Sigmoid colon (tissue), 4 donors: ENCODE measurements at regions not wholly inside any gene's neighbourhood (a gene's known extent, or its start where the extent isn't known, plus 50 kb on each side); places are given as distances from the start of the nearest gene placed in this dataset.

Experiments
- EP300 ChIP-seq, 4 donors: sonication (generic); formaldehyde crosslinking; IDR thresholded peaks; one replicate each; pipeline ENCODE4 v1.6.1; 2017; ENCODE audit warnings: antibody characterized with exemption in 4 of 4
- POLR2A ChIP-seq, 2 donors: fragments of 450-650 bp; IDR thresholded peaks; one replicate each; pipeline ENCODE4 v1.6.1; 2016; ENCODE audit warnings: antibody characterized with exemption in 2 of 2, mild to moderate bottlenecking in 2 of 2, moderate library complexity in 2 of 2
- POLR2AphosphoS5 ChIP-seq, 4 donors: sonication (generic); formaldehyde crosslinking; IDR thresholded peaks; one replicate each; pipeline ENCODE4 v1.6.1; 2017; ENCODE audit warnings: antibody characterized with exemption in 4 of 4
- TF ChIP-seq, protein P1 (sequence below), 4 experiments: fragments of 450-650 bp in 3 of 4; fragments of 200-600 bp in 1 of 4; IDR thresholded peaks; one replicate each; pipeline ENCODE4 v1.5.1; 2016 to 2019; ENCODE audit warnings: antibody characterized with exemption in 4 of 4, mild to moderate bottlenecking in 3 of 4, moderate library complexity in 2 of 4

DNA sequence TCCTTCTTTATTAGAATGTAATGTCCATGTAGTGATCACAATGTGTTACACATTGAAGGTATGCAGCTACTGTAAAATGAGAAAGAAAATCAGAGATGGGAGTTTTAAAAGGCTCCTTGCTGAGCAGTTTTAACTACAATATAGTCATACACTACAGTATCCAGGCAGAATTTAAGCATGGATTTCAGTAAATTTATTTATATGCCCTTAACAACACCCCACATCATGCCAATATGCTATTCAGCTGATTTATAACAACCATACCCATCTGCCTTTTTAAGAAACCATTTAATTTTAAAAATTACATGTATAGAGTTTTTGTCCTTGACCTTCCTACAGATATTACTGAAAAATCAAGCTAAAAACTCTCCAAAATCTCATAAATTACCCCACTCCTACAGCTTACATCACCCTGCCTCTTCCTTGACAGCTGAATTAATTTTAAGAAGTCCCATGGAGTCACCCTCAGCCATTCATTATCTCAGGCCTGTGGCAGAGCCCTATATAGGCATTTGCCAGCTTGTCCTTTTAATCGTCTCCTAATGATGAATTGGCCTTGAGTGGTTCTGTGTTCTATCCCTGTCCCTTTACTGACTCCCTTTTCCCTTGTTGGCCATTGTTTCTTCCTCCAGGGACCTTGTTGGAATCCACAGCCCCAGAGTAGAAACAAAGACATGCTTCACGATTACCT is 797.6 kb upstream of the ARRDC4 start:
- TF ChIP-seq, protein P1, sequence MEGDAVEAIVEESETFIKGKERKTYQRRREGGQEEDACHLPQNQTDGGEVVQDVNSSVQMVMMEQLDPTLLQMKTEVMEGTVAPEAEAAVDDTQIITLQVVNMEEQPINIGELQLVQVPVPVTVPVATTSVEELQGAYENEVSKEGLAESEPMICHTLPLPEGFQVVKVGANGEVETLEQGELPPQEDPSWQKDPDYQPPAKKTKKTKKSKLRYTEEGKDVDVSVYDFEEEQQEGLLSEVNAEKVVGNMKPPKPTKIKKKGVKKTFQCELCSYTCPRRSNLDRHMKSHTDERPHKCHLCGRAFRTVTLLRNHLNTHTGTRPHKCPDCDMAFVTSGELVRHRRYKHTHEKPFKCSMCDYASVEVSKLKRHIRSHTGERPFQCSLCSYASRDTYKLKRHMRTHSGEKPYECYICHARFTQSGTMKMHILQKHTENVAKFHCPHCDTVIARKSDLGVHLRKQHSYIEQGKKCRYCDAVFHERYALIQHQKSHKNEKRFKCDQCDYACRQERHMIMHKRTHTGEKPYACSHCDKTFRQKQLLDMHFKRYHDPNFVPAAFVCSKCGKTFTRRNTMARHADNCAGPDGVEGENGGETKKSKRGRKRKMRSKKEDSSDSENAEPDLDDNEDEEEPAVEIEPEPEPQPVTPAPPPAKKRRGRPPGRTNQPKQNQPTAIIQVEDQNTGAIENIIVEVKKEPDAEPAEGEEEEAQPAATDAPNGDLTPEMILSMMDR (IDR thresholded peaks at IDR 0.05), result no peak
- no peak for TF ChIP-seq POLR2A (IDR thresholded peaks at IDR 0.05)
- TF ChIP-seq EP300 (IDR thresholded peaks at IDR 0.05), result no peak
- TF ChIP-seq POLR2AphosphoS5 (IDR thresholded peaks at IDR 0.05), result no peak
